ENCODE measurements at regions not wholly inside any gene's neighbourhood (a gene's known extent, or its start where the extent isn't known, plus 50 kb on each side); places are given as distances from the start of the nearest gene placed in this dataset.

DNA sequence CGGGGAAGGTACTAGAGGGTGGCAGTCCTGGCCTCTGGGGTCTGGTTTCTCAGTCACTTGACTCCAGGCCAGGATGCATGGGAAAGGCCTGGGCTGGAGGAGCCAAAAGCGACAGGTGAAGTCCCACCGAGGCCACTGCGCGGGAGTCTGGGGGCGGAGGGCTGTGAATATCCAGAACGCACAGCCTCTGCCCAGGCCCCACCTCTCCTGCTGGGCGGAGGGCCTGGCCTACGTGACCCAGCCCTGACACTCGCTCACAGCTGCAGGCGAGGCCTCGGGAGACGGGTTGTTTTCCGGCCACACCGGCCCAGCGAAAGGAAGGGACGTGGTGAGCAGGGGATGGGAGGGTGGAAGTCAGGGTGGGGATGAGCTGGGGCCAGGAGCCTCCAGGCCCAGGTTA lies 91.2 kb downstream of the RFLNA start (continued):
- TF ChIP-seq, protein P1, sequence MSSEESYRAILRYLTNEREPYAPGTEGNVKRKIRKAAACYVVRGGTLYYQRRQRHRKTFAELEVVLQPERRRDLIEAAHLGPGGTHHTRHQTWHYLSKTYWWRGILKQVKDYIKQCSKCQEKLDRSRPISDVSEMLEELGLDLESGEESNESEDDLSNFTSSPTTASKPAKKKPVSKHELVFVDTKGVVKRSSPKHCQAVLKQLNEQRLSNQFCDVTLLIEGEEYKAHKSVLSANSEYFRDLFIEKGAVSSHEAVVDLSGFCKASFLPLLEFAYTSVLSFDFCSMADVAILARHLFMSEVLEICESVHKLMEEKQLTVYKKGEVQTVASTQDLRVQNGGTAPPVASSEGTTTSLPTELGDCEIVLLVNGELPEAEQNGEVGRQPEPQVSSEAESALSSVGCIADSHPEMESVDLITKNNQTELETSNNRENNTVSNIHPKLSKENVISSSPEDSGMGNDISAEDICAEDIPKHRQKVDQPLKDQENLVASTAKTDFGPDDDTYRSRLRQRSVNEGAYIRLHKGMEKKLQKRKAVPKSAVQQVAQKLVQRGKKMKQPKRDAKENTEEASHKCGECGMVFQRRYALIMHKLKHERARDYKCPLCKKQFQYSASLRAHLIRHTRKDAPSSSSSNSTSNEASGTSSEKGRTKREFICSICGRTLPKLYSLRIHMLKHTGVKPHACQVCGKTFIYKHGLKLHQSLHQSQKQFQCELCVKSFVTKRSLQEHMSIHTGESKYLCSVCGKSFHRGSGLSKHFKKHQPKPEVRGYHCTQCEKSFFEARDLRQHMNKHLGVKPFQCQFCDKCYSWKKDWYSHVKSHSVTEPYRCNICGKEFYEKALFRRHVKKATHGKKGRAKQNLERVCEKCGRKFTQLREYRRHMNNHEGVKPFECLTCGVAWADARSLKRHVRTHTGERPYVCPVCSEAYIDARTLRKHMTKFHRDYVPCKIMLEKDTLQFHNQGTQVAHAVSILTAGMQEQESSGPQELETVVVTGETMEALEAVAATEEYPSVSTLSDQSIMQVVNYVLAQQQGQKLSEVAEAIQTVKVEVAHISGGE (CRISPR knock-in tag; IDR thresholded peaks at IDR 0.05), result no peak

DNA sequence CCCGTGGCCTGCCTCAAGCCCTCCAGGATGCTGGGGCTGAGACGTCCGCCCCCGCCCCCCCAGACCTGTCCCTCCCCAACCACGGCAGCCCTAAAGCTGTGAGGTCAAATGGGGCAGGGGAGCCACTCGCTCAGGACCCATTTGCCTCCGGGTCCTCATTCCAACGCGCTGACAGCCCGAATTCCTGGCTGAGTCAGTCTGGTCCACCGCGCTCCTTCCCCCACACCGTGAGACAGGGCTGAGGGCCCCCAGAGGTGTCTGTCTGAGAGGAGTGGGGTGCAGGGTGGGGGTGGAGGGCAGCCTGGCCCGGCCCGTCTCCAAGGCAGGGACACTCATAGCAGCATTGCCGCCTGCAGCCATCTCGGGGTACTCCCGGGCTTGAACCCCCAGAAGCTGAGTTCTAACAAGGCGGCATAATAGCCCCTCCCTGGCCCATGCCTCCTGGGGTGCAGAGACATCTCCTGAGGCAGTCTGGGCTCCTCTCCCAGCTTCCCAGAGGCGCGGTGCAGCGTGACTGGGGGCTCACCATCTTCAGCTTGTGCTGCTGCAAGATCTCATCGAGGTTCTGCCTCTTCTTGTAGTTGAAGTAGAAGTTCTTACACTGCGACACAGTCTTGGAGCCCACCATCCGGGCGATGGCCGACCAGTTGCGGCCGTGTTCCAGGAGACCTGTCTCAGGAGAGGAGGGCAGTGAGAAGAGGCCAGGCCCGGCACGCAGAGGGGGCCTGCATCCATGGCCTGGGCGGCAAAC lies 90.5 kb downstream of the RFLNA start:
- RAD21 ChIA-PET (ENCODE audit: unreplicated experiment), result no interaction called here
- no peak for TF ChIP-seq POLR2AphosphoS5 (IDR thresholded peaks at IDR 0.05; ENCODE audit: low read length)
- no peaks in the 10 kb centered on the region for H3K9me3 ChIP-seq (replicated peaks; ENCODE audit: control insufficient read depth, insufficient read depth, low read length)
- in situ Hi-C loops (cut with MboI) (no loop called here), intact Hi-C loops (cut with micrococcal nuclease; ENCODE audit: unreplicated experiment) (no loop called here)
- no peaks in the 10 kb centered on the region for H3K79me2 ChIP-seq (ENCODE audit: control insufficient read depth, insufficient read depth, low read length)
- H3K27me3 ChIP-seq (replicated peaks in 1 of 2; ENCODE audit: control insufficient read depth in 2 of 2, insufficient read depth in 2 of 2, low read length in 1 of 2), result no peaks in the 10 kb centered on the region
- H3K4me1 ChIP-seq (ENCODE audit: control insufficient read depth, insufficient read depth, low read length), result peaks cover 8% of the 10 kb centered on the region
- FAIRE-seq, result no peak
- H3K4me2 ChIP-seq (ENCODE audit: control insufficient read depth, insufficient read depth), result no peak overlapping the region
- no TSS peak for BruUV-seq (replicated peaks)
- SMC1A ChIA-PET (ENCODE audit: uncharacterized antibody, unreplicated experiment), result no interaction called here
- 97% methylated on average over 23 of the region's 32 CpGs for WGBS (ENCODE audit: insufficient coverage, insufficient replicate concordance, low lambda C conversion rate, missing lambda C conversion rate)
- H3K36me3 ChIP-seq (ENCODE audit: control insufficient read depth in 2 of 2, insufficient read depth in 2 of 2, low read length in 1 of 2), result peaks cover 11 to 31% of the 10 kb centered on the region in 2 experiments; a peak in 3 of 4 replicates
- CTCF ChIA-PET, result interaction anchor here (1.2 kb wide), 1 partner anchor 386 kb away, joined by 3 read pairs; no protein-coding TSS in a partner anchor
- no peak overlapping the region for H2AFZ ChIP-seq (ENCODE audit: control insufficient read depth, low read depth, low read length)
- no peak overlapping the region for H3K27ac ChIP-seq (ENCODE audit: control insufficient read depth, insufficient read depth)
- no peak overlapping the region for H3K9ac ChIP-seq (ENCODE audit: control insufficient read depth, insufficient read depth, low read length)
- POLR2A ChIA-PET, result no interaction called here
- DNase-seq (ENCODE audit: low read depth, low spot score), result no peak
- ATAC-seq, result no peak
- no peak overlapping the region for H3K4me3 ChIP-seq
- no peaks in the 10 kb centered on the region for H4K20me1 ChIP-seq (ENCODE audit: control insufficient read depth, insufficient read depth)

Data from GM12878 (cell line).